AG04449 (cell line): ENCODE measurements at regions not wholly inside any gene's neighbourhood (a gene's known extent, or its start where the extent isn't known, plus 50 kb on each side); places are given as distances from the start of the nearest gene placed in this dataset.
"Not testable (repeated sequence)": the region's sequence is repeated elsewhere in the genome, so short reads cannot be mapped to it uniquely, and the experiment has no call there.

Experiments used
- CTCF ChIA-PET: fragments of 350-600 bp; formaldehyde crosslinking; extraction: SDS; loops from one replicate; lab custom pipeline; 2021; ENCODE audit warnings: antibody characterized with exemption; lab: Yijun Ruan, JAX
- POLR2A ChIA-PET: fragments of 400-600, 350-600 bp; formaldehyde crosslinking; extraction: SDS; loops from one replicate; lab custom pipeline; 2020; ENCODE audit warnings: antibody characterized with exemption, inconsistent platforms; lab: Yijun Ruan, JAX
- DNase-seq: peaks from one replicate; pipeline ENCODE4 v3.0.0-alpha.2; 2010; ENCODE audit warnings: low read depth, low spot score
- H3K4me3 ChIP-seq: 2 replicates; pipeline ENCODE4 v1.5.1; 2011; ENCODE audit warnings: low read depth, mild to moderate bottlenecking, control low read depth, low read length
- TF ChIP-seq, protein P1 (sequence below): IDR thresholded peaks from one replicate; pipeline ENCODE4 v1.5.1; 2011; ENCODE audit warnings: mild to moderate bottlenecking, moderate library complexity, low read length, control low read depth, inconsistent platforms; ENCODE audit not compliant: insufficient read depth; ENCODE audit errors: missing control alignments

DNA sequence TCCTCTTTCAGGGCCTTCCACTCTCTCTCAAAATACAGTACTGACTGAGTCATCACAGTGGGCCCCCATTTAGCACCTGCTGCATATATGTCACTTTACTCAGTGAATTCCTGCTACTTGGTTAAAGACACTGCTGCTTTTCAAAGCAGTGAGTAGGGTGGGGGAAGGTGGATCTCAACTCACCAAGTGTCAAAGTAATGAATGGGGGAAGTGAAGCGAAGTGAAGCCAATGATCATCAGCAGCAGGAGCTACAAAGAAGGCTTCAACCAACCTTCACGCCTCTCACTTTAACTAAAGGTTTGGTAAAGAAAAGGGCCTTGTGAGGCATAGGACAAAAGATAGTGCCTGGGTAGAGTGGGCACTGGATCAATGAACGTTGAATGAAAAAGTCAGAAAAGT is 424.1 kb downstream of the SMARCA1 start:
- POLR2A ChIA-PET, result no interaction called here
- TF ChIP-seq, protein P1, sequence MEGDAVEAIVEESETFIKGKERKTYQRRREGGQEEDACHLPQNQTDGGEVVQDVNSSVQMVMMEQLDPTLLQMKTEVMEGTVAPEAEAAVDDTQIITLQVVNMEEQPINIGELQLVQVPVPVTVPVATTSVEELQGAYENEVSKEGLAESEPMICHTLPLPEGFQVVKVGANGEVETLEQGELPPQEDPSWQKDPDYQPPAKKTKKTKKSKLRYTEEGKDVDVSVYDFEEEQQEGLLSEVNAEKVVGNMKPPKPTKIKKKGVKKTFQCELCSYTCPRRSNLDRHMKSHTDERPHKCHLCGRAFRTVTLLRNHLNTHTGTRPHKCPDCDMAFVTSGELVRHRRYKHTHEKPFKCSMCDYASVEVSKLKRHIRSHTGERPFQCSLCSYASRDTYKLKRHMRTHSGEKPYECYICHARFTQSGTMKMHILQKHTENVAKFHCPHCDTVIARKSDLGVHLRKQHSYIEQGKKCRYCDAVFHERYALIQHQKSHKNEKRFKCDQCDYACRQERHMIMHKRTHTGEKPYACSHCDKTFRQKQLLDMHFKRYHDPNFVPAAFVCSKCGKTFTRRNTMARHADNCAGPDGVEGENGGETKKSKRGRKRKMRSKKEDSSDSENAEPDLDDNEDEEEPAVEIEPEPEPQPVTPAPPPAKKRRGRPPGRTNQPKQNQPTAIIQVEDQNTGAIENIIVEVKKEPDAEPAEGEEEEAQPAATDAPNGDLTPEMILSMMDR, result no peak

DNA sequence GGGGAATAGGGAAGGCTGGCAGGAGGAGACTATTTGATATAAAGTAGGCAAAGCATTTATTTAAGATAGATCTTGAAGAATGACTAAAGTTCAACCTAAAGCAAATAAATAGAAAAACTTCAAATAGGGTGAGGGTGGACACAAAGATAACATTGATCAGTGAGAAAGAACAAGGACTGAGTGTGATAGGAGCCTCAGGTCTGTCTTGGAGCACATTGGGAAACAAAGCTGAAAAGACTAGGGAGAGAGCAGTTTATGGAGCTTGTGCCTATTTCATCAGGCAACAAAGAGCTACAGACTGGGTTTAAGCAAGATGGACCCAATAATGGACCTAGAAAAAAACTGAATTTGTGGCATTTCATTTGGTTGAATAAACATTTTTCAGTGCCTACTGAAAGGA is 425.6 kb downstream of the SMARCA1 start:
- CTCF ChIA-PET, result no interaction called here
- POLR2A ChIA-PET, result no interaction called here
- TF ChIP-seq, protein P1, result no peak
- DNase-seq, result no peak
- no peak overlapping the region for H3K4me3 ChIP-seq

More for the DNA sequence above, 424.1 kb downstream of the SMARCA1 start:
- no peak for DNase-seq
- CTCF ChIA-PET, result no interaction called here
- H3K4me3 ChIP-seq, result no peak overlapping the region

DNA sequence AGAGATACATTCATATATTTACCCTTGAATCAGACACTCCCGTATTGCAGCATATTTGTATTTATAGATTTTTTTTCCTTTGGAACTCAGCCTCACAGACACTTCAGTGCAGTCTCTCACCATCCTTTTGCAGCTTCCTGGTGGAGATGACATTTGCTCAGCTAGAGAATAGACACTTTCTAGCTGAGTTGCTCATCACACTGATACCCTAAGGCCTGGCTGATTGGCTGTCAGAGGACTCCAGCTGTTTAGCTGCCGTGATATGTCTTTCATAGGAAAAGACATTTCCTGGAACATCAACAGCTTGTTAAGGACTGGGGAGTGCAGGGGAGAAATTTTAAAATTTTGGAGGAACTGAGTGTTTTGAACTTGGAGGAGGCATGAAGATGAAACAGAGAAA is 429.6 kb downstream of the SMARCA1 start:
- no peak overlapping the region for H3K4me3 ChIP-seq
- ChIA-PET POLR2A (no interaction called here), CTCF (no interaction called here)
- DNase-seq, result no peak
- TF ChIP-seq, protein P1, result no peak

DNA sequence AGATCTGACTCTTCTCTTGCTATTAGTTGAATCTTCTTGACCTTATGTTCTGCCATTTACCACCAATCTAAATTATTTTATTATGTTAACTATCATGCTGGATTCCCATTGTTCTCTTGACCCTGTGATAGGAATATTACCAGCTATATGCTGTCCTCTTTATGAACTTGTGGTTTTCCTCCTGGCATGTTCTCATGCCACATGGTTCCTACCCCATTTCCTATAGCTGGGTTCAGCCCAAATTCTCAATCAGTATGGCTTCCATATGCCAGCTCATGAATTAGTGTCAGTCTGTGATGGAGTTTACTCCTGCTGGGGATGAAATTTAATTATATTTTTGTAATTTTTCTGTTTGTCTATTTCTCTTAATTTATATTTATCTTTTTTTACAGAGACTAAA is 430.5 kb downstream of the SMARCA1 start:
- ChIA-PET POLR2A (no interaction called here), CTCF (no interaction called here)
- TF ChIP-seq, protein P1, result no peak
- H3K4me3 ChIP-seq, result no peak overlapping the region
- no peak for DNase-seq

DNA sequence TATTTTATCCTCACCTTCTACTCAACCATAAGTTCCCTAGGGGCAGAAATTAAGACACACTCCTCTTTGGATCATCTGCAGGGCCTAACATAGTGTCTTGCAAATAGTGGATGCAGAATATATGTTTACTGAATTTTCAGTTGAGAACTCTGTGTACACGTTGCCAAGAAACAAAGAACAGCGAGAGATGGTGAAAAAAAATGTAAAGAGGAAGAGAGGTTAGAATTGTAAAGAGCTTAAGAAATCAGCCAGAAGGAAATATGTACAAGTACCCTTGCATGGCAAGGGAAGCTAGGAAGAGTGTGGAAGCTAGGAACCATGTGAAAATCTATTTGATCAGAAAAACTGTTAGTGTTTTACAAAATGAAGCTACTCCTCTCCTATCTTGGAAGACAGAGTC is 431.0 kb downstream of the SMARCA1 start:
- TF ChIP-seq, protein P1, result no peak
- ChIA-PET POLR2A (no interaction called here), CTCF (no interaction called here)
- no peak overlapping the region for H3K4me3 ChIP-seq
- DNase-seq, result no peak

DNA sequence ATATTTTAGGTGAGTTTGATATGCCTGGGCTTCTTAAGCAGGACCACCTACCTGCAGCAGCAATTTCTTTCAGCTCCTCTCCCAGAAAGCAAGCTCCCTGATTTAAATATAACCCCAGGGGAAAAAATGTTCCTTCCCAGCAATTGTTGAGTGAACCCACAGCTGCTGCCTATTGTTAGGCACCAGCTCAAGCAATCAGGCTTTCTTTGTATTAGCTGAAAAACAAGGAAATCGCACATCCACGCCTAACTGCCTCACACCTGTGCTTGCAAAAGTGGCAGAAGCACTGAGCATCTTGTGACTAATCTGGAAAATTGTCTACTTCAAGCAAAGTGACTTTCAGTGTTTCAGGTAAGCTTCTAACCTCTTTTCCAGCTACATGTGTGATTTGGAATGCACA is 432.2 kb downstream of the SMARCA1 start:
- no peak for DNase-seq
- TF ChIP-seq, protein P1, result no peak
- CTCF ChIA-PET, result no interaction called here
- H3K4me3 ChIP-seq, result no peak overlapping the region
- POLR2A ChIA-PET, result no interaction called here

DNA sequence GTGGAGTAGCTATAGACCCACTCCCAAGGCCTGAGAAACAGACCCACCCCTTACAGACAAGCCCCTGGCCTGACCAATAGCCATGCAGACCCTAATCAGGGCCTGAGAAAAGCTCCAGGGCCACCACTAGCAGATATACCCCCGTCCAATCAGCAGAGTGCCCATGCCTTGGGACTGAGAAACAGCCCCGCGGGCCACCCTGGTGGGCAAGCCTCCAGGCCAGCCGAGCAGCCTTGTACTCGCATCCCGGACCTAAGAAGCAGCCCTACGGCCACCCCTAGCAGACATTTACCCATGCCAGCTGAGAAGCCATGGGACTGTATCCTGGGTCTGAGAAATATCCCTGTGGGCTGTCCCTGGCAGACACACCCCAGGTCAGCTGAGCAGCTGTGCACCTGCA is 436.5 kb downstream of the SMARCA1 start:
- POLR2A ChIA-PET, result no interaction called here
- CTCF ChIA-PET, result no interaction called here
- no peak for DNase-seq
- TF ChIP-seq, protein P1, result no peak
- H3K4me3 ChIP-seq, result no peak overlapping the region

DNA sequence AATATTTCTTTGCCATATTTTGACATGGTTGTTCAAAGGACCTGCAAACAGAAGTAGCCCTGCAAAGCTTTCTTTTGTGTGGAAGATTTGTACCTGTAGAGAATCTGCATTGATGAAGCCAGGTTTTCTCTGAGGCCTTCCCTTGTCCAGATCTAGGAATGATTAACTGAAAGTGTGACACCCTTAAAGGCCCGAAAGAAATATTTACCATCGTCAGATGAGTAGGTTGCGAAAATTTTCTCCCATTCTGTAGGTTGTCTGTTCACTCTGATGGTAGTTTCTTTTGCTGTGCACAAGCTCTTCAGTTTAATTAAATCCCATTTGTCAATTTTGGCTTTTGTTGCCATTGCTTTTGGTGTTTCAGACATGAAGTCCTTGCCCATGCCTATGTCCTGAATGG is 439.0 kb downstream of the SMARCA1 start:
- CTCF ChIA-PET, POLR2A ChIA-PET, DNase-seq, H3K4me3 ChIP-seq: not testable (repeated sequence)
